Stimulated activated naive CD8-positive, alpha-beta T cell treated with anti-CD3 and anti-CD28 coated beads, Interleukin-15, Interleukin-2, amounts not matched to agents 100 U/mL and 50 U/mL, for 24 hours (primary cell): ENCODE measurements at regions not wholly inside any gene's neighbourhood (a gene's known extent, or its start where the extent isn't known, plus 50 kb on each side); places are given as distances from the start of the nearest gene placed in this dataset.
"Not testable (repeated sequence)": the region's sequence is repeated elsewhere in the genome, so short reads cannot be mapped to it uniquely, and the experiment has no call there.

ENCODE experiments used
- ATAC-seq: fragments of 150-1000 bp; cut with Tn5 transposase; one replicate; pipeline ENCODE4 v1.10.0; 2021
- DNase-seq: peaks from one replicate; pipeline ENCODE4 v3.0.0; 2021

DNA sequence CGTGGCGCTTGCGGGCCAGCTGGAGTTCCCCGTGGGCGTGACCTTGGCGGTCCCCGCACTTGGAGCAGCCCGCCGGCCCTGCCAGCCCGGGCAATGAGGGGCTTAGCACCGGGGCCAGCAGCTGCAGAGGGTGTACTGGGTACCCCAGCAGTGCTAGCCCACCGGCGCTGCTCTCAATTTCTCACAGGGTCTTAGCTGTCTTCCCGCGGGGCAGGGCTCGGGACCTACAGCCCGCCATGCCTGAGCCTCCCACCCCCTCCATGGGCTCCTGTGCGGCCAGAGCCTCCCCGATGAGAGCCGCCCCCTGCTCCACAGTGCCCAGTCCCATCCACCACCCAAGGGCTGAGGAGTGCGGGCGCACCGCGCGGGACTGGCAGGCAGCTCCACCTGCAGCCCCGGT is 94.0 kb upstream of the NIPBL start:
- DNase-seq, ATAC-seq: not testable (repeated sequence)

- ATAC-seq (no peak), DNase-seq (no peak)
These were observed 90.0 kb upstream of the NIPBL start for GRCh38 chr5:36786448-36787012.

DNA sequence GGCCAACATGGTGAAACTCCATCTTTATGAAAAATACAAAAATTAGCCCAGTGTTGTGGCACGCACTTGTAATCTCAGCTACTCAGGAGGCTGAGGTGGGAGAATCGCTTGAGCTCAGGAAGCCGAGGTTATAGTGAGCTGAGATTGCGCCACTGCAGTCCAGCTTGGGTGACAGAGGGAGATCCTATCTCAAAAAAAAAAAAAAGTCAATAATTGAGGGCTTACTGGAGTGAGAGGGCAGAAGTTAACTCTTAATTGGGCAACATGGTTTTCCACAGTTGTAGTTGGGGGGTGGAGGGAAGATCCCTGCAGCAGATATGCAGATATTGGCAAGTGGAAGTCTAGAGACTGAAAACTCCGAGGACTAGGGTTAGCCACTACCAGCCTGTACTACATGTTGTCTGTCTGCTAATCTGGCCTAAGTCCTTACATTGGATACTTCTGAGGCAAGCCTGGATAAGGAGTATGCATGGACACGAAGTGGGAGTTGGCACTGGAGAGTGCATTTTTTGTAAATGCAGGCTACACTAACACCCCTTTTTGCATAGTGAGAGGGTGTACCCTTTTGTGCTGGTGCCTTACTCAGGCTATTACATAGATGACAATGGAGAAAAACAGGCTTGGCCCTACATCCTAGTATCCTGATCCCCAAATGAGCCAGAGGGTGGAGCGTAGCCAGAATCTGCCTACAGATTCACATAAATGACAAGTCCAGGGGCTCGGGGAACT is 89.0 kb upstream of the NIPBL start:
- ATAC-seq (no peak), DNase-seq (no peak)

DNA sequence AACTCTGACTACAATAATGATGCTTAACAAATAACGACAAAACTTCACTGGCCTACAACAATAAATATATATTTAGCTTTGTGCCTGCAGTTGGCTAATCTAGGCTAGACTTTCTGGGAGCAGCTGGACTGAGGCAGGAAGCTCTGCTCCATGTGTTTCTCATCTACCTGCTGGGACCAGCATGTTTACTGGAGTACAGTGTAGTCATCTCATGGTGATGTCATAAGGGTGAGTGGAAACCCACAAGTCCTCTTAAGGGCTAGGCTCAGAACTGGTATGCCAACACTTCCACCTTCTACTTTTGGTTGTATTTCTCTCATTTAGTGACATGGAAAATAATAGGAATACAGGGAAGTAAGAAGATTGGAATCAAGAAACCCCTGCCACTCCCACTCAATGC is 85.7 kb upstream of the NIPBL start:
- DNase-seq (no peak), ATAC-seq (no peak)

- ATAC-seq = no peak
- DNase-seq = no peak
These were observed 83.9 kb upstream of the NIPBL start for GRCh38 chr5:36792560-36793180.

GRCh38 chr5:36795366-36795765 is 81.2 kb upstream of the NIPBL start:
- ATAC-seq (no peak), DNase-seq (no peak)

DNA sequence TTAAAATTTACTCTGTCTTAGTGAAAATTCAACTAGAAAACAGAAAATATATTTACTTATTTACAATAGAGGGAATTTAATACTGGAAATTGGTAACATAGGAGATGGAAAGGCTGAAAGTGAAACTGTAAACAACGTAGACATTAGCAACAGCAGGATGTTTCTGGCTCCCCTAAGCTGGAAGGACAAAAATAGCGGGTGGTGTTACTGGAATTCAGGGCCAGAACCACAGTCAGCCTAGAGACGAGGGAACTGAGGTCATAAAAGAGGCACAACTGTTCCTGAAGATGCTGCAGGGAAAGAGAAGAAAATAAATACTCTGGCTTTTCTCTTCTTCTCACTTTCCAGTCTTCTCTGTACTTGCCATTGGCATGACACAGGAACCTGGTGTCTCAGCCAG is 80.4 kb upstream of the NIPBL start:
- no peak for ATAC-seq

GRCh38 chr5:36801523-36801922 is 75.0 kb upstream of the NIPBL start:
- ATAC-seq = no peak
- no peak for DNase-seq

More for the DNA sequence above, 80.4 kb upstream of the NIPBL start:
- DNase-seq = no peak

DNA sequence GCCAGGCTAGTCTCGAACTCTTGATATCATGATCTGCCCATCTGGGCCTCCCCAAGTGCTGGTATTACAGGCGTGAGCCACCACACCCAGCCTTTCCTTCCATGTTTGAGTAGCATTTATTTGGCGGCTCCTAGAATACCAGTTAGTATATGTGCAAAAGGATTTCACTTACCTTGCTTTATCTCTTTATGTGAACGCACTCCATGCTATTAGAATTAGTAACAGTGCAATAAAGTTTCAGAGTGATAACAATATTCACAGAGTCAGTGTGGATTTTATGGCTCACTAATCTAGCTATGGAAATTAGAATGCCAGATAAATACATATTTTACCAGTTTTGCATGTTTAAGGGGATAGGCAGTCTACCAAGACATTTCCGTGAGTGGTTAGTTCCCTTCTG is 74.4 kb upstream of the NIPBL start:
- no peak for DNase-seq
- ATAC-seq = no peak

DNA sequence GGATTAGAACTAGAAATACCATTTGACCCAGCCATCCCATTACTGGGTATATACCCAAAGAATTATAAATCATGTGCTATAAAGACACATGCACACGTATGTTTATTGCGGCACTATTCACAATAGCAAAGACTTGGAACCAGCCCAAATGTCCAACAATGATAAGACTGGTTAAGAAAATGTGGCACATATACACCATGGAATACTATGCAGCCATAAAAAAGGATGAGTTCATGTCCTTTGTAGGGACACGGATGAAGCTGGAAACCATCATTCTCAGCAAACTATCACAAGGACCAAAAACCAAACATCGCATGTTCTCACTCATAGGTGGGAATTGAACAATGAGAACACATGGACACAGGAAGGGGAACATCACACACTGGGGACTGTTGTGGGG is 63.3 kb upstream of the NIPBL start:
- not testable (repeated sequence) for ATAC-seq, DNase-seq

- ATAC-seq (no peak), DNase-seq (no peak)
These were observed 60.7 kb upstream of the NIPBL start for GRCh38 chr5:36815871-36816270.

- DNase-seq (no peak), ATAC-seq (no peak)
These were observed 55.7 kb upstream of the NIPBL start for GRCh38 chr5:36820900-36821299.

DNA sequence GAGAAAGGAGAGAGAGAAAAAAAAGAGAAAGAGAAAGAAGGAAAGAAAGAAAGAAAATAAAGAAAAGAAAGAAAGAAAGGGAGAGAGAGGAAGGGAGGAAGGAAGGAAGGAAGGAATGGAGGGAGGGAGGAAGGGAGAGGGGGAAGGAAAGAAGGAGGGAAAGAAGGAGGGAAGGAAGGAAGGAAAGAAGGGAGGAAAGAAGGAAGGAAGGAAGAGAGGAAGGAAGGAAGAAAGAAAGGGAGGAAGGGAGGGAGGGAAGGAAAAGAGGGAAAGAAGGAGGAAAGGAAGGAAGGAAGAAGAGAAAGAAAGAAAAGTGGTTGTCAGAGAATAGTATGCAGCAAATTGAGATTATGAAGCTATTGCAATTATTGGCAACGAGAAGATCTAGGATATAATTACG is 49.9 kb upstream of the NIPBL start:
- DNase-seq (no peak), ATAC-seq (no peak)
